Skeletal muscle tissue (tissue), 3 donors: ENCODE measurements at regions not wholly inside any gene's neighbourhood (a gene's known extent, or its start where the extent isn't known, plus 50 kb on each side); places are given as distances from the start of the nearest gene placed in this dataset.

ENCODE experiments used
- H3K27ac ChIP-seq: one replicate; pipeline ENCODE4 v1.7.0; 2013; ENCODE audit warnings: mild to moderate bottlenecking, low read depth, low read length, inconsistent platforms
- H3K27me3 ChIP-seq, 3 donors: one replicate each; pipeline ENCODE4 v1.7.0; 2013; ENCODE audit warnings: low read length in 3 of 3; ENCODE audit not compliant: control insufficient read depth in 3 of 3, insufficient read depth in 3 of 3
- H3K36me3 ChIP-seq, 3 donors: one replicate each; pipeline ENCODE4 v1.7.0; 2013; ENCODE audit warnings: low read length in 3 of 3; ENCODE audit not compliant: control insufficient read depth in 3 of 3, insufficient read depth in 3 of 3
- H3K4me1 ChIP-seq, 3 donors: one replicate each; pipeline ENCODE4 v1.7.0; 2013; ENCODE audit warnings: low read length in 3 of 3, mild to moderate bottlenecking in 3 of 3; ENCODE audit not compliant: control insufficient read depth in 3 of 3, insufficient read depth in 3 of 3
- H3K4me3 ChIP-seq, 3 donors: one replicate each; pipeline ENCODE4 v1.7.0; 2013; ENCODE audit warnings: low read length in 3 of 3
- H3K9ac ChIP-seq, 3 donors: one replicate each; pipeline ENCODE4 v1.7.0; 2013; ENCODE audit warnings: low read length in 3 of 3, mild to moderate bottlenecking in 3 of 3, moderate library complexity in 2 of 3, low read depth in 1 of 3
- H3K9me3 ChIP-seq, 3 donors: one replicate each; pipeline ENCODE4 v1.7.0; 2013; ENCODE audit warnings: low read length in 3 of 3; ENCODE audit not compliant: control insufficient read depth in 3 of 3
- donor health status: Osteomylitis.

DNA sequence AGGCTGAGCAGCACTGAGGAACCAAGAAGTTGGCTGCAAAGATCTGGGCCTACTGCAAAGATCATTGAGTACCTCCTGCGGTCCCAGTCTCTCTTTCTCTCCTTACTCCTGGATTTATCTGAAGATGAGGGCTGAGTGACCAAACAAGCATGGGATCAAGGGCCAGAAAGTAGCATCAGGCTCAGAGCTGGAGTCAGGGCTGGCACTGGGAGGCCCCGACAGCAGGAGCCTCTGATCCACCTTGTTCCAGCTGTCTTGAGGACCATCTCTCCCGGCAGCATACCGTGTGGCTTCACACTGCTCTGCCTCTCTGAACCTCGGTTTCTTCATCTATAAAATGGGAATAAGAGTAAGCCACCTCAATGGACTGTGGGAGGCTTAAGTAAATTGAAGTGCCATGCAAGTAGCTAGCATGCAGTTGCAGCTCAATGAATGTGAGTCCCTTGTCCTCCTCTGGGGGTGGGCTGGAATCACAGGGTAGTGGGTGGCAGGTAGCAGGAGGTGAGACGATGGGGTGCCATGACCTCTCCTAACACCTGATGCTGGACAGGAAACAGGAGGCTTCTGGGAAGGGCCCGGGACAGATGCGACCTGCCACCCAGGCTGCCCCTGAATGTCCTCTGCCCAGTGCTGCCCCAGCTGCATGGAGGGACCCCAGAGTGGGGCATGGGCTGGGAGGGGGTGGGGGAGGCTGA, 52.5 kb upstream of the PRDM11 start:
- no peaks in the 10 kb centered on the region for H3K36me3 ChIP-seq
- no peaks in the 10 kb centered on the region for H3K9me3 ChIP-seq
- peaks cover 22 to 37% (median 27%) of the 10 kb centered on the region in 3 donors for H3K4me1 ChIP-seq
- peaks cover 0 to 7% (median 5%) of the 10 kb centered on the region in 3 donors for H3K27me3 ChIP-seq
- H3K27ac ChIP-seq = no peak overlapping the region
- H3K9ac ChIP-seq = no peak overlapping the region
- no peak overlapping the region for H3K4me3 ChIP-seq

GRCh38 chr11:45094958-45095690, 51.3 kb upstream of the PRDM11 start:
- Histone ChIP-seq H3K36me3 (no peaks in the 10 kb centered on the region), H3K27me3 (peaks cover 0 to 8% (median 5%) of the 10 kb centered on the region in 3 donors), H3K9ac (no peak overlapping the region)

GRCh38 chr11:45095691-45096010, 50.8 kb upstream of the PRDM11 start:
- peaks cover 10 to 23% (median 14%) of the 10 kb centered on the region in 3 donors for H3K4me1 ChIP-seq
- peaks cover 0 to 10% (median 8%) of the 10 kb centered on the region in 3 donors for H3K27me3 ChIP-seq
- no peaks in the 10 kb centered on the region for H3K9me3 ChIP-seq
- H3K27ac ChIP-seq = no peak overlapping the region
- no peak overlapping the region for H3K9ac ChIP-seq
- H3K36me3 ChIP-seq = no peaks in the 10 kb centered on the region
- no peak overlapping the region for H3K4me3 ChIP-seq

More at GRCh38 chr11:45094958-45095690, 51.3 kb upstream of the PRDM11 start:
- H3K4me1 ChIP-seq = peaks cover 10 to 26% (median 15%) of the 10 kb centered on the region in 3 donors
- H3K9me3 ChIP-seq = no peaks in the 10 kb centered on the region
- H3K4me3 ChIP-seq = no peak overlapping the region
- H3K27ac ChIP-seq = no peak overlapping the region

DNA sequence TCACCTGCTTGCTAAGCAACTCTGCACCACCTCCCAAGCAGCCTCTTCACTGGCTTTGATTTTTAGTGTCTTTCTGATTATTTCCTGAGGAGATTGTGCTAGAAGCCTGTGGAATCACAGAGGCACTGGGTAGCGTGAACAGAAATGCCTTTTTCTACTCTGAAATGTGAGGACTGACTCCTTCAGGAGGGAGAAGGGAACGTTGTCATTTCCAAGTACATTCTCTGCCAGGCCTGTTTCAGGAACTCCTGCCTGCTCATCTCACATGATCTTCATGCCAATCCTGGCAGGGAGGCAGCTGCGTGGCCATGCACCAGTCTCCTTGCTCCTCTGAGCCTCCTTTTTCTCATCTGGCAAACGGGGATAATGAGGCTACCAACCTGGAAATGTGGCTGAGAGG, 49.8 kb upstream of the PRDM11 start:
- H3K27me3 ChIP-seq = peaks cover 0 to 10% (median 8%) of the 10 kb centered on the region in 3 donors
- H3K9ac ChIP-seq = no peak overlapping the region
- no peak overlapping the region for H3K27ac ChIP-seq
- no peaks in the 10 kb centered on the region for H3K36me3 ChIP-seq
- no peaks in the 10 kb centered on the region for H3K9me3 ChIP-seq
- H3K4me1 ChIP-seq = peaks cover 10 to 20% (median 12%) of the 10 kb centered on the region in 3 donors
- H3K4me3 ChIP-seq = no peak overlapping the region
